ENCODE measurements at regions not wholly inside any gene's neighbourhood (a gene's known extent, or its start where the extent isn't known, plus 50 kb on each side); places are given as distances from the start of the nearest gene placed in this dataset.
A peak's percentile ranks its signal among the peaks of the same experiment; 100 is the strongest.

GRCh38 chr13:47136504-47136941 is 239.7 kb upstream of the HTR2A start (continued):
- TF ChIP-seq CTCF (IDR thresholded peaks at IDR 0.05; ENCODE audit: low read depth, low read length, missing input control) (no peak), JUND (IDR thresholded peaks at IDR 0.05) (no peak), RAD21 (IDR thresholded peaks at IDR 0.05) (no peak), TAF1 (conservative IDR thresholded peaks at IDR 0.05) (no peak)

GRCh38 chr13:47135800-47136503 is 239.1 kb upstream of the HTR2A start:
- DNase-seq (ENCODE audit: low spot score), result no peak
- TF ChIP-seq GABPA (IDR thresholded peaks at IDR 0.05 in 1 of 2, conservative IDR thresholded peaks at IDR 0.05 in 1 of 2) (peak in 1 of 2 donors; percentile 49), FOXA2 (IDR thresholded peaks at IDR 0.05) (peak; percentile 69), TAF1 (conservative IDR thresholded peaks at IDR 0.05) (no peak), SP1 (IDR thresholded peaks at IDR 0.05) (peak; percentile 83), YY1 (IDR thresholded peaks at IDR 0.05) (peak; percentile 94), HNF4A (conservative IDR thresholded peaks at IDR 0.05) (peak; percentile 89 to 90), RXRA (IDR thresholded peaks at IDR 0.05) (peak; percentile 76 to 87), NR2F2 (IDR thresholded peaks at IDR 0.05) (peak; percentile 22), ATF3 (IDR thresholded peaks at IDR 0.05) (peak; percentile 66), ZBTB33 (IDR thresholded peaks at IDR 0.05) (peak; percentile 77), HNF4G (IDR thresholded peaks at IDR 0.05) (peak; percentile 71), CTCF (IDR thresholded peaks at IDR 0.05; ENCODE audit: low read depth, low read length, missing input control) (no peak), REST (IDR thresholded peaks at IDR 0.05) (peak; percentile 65), MAX (IDR thresholded peaks at IDR 0.05) (peak; percentile 76), RAD21 (IDR thresholded peaks at IDR 0.05) (peak; percentile 59 to 63), JUND (IDR thresholded peaks at IDR 0.05) (peak; percentile 84 to 91), EGR1 (IDR thresholded peaks at IDR 0.05; ENCODE audit: low read depth in 2 of 2) (peak in 1 of 2 donors; percentile 35), FOXA1 (IDR thresholded peaks at IDR 0.05) (peak; percentile 53)
- WGBS, result 28% methylated on average over 5 of the region's 5 CpGs

More at GRCh38 chr13:47135800-47136503, 239.1 kb upstream of the HTR2A start:
- peak overlapping the region; percentile 42 to 80 for H3K27ac ChIP-seq (ENCODE audit: low read depth in 1 of 2, low read length in 2 of 2)
- H3K9ac ChIP-seq (ENCODE audit: low read depth in 1 of 2, low read length in 2 of 2), result no peak overlapping the region
- no peaks in the 10 kb centered on the region for H3K27me3 ChIP-seq (ENCODE audit: control insufficient read depth in 4 of 4, insufficient read depth in 4 of 4, low read length in 3 of 4)
- H3K9me3 ChIP-seq (ENCODE audit: control insufficient read depth in 4 of 4, low read length in 3 of 4), result no peaks in the 10 kb centered on the region
- peaks cover 2 to 22% (median 15%) of the 10 kb centered on the region in 4 donors for H3K4me1 ChIP-seq (ENCODE audit: control insufficient read depth in 4 of 4, insufficient read depth in 4 of 4, low read length in 3 of 4)
- no peak overlapping the region for H3K4me3 ChIP-seq (ENCODE audit: low read depth in 1 of 3, low read length in 3 of 3)
- H3K36me3 ChIP-seq (ENCODE audit: control insufficient read depth in 4 of 4, insufficient read depth in 3 of 4, low read depth in 1 of 4, low read length in 3 of 4), result no peaks in the 10 kb centered on the region
